Middle frontal gyrus (tissue), 1 donor: ENCODE measurements at regions not wholly inside any gene's neighbourhood (a gene's known extent, or its start where the extent isn't known, plus 50 kb on each side); places are given as distances from the start of the nearest gene placed in this dataset.

Experiments used
- DNase-seq: peaks from one replicate; pipeline ENCODE4 v3.0.0-alpha.2; 2015; ENCODE audit warnings: low spot score; ENCODE audit errors: extremely low spot score

GRCh38 chr11:37100008-37100407 lies 502.0 kb upstream of the RAG2 start:
- no peak for DNase-seq

- DNase-seq = no peak
Measured at GRCh38 chr11:37092487-37092886, 494.5 kb upstream of the RAG2 start.

GRCh38 chr11:37089439-37089838 lies 491.4 kb upstream of the RAG2 start:
- DNase-seq = no peak

DNA sequence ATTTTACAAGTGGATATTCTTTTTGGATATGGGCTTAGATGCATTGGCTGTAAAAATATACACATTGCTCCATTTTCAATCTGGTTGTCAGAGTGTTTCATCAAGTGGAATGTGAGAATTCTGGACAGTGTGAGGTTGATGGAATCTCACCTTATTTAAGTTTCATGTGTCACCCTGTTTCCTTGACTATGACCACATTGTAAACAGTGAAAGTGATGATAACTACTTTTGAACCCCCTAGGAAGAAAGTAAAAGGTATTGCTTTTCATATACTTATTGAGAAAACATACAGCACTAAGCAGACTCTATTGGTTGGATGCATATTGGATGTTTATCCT lies 490.5 kb upstream of the RAG2 start:
- no peak for DNase-seq

DNA sequence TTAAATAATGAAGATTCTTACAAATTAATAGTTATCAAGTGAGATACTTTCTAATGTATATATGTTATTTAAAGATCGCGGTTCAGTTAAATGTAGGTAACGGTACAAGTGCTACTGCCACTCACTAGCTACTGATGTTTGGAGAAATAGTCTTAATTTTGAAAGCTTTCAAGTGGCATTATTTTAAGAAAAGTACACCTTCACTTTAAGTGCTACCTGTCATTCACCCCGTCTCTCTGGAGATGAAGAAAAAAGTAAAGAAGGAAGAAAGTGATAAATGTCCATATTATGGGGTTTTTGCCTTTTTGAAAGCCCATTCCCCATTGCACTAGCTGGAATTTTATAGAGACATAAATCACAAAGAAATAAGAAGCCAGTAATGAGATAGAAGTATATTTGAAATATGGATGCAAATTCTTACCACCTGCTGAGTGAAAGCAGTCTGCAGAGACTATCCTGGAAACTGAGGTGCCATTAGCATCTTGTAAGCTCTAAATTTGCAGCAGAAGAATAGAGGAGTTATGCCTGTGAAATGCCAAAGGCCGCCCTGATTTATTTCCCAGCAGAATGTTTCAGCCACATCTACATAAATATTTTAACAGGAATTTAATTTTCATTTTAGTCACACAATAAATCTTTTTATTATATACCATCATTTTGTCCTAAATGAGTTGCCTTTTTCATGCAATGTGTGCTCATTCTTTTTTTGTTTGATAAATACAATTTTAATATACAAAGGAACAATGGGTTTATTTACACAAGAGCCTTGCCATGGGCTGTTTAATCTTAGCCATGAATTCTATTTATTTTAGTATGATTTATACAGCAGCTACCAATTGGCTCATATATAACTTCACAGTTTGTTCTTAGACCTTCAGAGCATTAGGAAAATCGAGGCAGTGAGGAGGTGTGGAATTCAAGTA lies 489.9 kb upstream of the RAG2 start:
- DNase-seq = no peak

DNA sequence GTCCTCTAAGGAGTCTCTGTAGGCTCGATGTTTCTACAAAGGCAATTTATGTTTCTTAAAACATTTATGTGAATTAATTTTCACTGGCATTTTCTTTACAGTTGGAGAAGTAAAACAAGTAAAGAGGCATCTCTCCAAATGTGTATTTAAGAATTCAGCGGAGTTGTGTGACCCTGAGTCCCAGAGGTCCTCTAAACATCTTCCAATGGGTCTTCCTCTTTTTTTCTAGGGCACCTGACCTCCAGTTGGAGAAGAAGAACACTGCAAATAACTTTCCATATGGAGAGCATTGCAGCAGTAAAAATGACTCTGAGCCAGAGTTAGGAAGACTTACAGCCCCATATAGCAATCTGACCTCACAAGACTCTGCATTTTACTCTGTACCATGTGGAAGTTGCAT lies 480.5 kb upstream of the RAG2 start:
- DNase-seq = no peak

DNA sequence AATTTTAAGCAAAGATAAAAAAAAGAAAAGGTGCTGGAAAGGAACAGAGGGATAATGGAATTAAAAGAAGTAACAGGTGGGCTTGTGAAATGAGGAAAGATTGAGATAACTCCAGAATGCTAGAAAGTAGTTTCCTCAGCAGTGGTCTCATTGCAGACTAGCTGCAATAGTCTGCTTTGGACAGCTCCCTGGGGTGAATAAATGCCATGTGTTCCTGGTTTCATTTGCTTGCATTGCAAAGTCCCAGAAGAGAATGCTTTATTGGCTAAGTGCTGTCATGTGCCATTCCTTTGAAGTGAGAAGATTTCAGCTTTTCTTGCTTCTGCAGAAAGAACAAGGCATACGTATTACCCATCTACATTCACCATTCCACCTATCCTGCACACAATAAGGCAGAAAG lies 478.8 kb upstream of the RAG2 start:
- DNase-seq = no peak

DNA sequence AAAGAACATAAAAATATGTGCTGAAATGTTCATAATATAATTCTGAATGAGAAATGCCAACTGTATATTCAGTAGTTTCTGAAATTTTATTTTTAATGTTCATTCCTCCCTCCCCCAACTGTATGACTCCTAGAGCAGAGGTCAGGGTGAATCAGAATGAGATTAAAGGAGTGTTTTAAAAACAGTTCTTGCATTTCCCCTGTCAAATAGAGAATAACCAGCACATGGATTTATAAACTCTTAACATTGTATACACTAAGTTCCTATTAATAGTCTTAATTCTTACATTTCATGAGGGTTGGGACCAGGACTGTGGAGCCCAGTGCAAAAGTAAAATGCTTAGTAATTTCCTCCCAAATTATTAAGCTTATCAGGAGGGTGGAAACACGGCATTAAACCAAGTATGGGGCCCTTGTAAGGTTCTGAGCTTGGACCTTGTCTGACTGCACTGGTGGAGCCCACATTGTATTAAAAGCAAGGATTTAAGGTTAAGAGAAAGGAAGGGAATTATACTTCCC lies 474.6 kb upstream of the RAG2 start:
- DNase-seq = no peak

DNA sequence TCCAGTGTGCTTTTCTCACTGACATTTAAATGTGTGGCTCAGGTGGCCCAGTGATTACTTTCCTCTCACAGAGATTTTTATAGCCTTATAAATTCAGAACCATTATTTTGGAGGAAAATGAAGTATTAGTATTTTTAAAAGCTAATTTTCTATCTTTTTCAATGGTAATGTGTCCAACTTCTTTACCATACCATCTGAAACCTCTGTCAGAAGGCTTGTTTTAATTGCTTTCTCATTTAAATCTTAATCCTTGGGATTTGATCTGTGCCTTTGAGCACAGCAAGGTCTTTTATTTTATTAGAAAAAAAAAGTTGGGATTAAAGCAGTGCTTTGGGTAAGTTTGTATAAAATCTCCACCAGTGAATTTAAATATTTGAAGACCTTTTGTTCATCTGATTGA lies 452.3 kb upstream of the RAG2 start:
- DNase-seq = no peak

DNA sequence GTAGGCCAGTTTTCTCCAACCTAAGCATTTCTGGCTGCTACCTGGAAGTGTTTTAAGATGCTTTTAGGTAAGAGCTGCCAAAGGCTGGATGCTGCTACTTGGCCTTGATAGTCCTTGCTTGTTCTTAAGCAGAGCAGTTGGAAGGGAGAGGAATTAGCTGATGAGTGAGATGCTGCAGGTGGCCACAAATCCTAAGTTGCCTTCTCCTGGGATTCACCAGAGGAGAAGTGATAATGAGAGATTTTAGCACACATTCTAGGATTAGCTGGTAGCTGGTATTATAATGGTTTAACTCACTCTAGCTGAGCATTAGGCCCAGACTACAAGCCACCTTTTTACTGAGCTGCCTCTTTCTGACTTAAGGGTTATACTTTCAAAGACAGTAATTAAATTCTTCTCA lies 442.9 kb upstream of the RAG2 start:
- DNase-seq = no peak

DNA sequence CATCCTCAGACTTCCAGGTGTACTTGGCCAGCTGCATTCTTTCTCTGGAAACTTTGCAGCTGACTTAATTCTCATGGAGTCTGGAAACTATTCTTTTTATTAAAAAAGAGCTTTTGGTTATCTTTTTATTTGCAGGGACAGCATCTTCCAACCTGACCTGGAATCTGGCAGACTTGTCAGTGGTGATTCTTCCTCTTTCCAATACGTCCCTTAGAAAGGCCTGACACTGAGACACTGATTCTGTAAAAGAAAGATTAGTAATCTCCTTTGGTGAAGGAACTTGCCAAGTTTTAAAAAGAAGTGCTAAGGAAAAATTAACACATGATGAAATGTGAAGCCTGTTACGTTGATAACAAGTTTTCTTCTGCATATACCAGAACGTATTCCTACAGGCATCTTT lies 440.9 kb upstream of the RAG2 start:
- DNase-seq = no peak

GRCh38 chr11:37026741-37027140 lies 428.7 kb upstream of the RAG2 start:
- DNase-seq = no peak

DNA sequence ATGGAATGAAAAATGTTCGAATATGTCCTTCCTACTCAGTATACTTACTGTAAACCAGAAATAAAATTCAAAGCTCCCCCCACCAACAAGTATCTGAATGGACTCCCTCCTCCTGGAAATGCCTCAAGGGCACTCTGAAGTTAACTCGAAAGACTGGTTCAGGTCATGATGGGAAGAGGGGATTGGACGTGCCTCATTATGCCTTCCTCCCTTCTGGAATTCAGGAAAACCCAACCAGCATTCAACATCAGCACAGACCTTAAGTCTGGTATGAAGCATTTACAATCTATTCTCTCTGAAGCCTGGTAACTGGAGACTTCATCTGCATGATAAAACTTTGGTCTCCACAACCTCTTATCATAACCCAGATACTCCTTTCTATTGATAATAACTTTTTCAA lies 428.3 kb upstream of the RAG2 start:
- DNase-seq = no peak

DNA sequence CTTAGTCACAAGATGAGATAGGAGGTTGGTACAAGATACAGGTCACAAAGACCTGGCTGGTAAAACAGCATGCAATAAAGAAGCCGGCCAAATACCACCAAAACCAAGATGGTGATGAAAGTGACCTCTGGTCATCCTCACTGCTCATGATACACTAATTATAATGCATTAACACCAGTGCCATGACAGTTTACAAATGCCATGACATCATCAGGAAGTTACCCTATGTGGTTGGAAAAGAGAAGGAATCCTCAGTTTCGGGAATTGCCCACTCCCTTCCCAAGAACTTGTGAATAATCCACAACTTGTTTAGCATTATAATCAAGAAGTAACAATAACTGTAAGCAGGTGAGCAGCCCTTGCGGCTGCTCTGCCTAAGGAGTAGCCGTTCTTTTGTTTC lies 408.5 kb upstream of the RAG2 start:
- DNase-seq = no peak

DNA sequence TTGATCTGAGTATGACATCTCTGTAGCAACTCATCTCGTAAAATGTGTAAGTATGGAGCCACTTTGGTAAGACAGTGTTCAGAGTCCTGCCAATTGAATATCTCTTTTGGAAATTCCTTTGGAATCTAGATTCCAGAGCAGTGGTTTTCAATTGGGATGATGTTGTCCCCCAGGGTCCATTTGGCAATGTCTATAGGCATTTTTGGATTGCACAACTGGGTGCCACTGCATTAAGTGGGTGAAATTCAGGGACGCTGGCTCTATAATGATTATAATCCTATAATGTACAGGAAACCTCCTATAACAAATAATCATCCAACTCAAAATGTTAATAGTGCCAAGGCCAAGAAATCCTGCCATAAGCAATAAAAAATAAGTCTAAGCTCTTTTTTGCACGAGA lies 404.8 kb upstream of the RAG2 start:
- DNase-seq = no peak

DNA sequence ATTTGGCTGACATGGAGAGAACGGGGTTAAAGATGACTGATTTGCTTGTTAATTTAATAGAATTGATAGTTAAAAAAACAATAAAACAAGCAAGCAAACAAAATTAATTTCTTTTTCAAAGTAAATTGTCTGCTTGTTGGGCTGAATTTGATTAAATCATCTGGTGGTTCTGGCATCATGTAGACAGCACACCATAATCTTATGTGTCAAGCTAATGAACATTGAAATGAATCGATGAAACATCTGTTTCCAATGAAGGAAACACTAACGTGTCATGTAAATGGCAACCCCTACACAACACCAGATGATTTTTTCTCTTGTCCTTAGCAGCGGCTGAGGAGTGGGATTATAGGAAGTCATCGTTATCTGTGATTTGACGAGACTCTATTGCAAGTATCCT lies 399.6 kb upstream of the RAG2 start:
- no peak for DNase-seq

DNA sequence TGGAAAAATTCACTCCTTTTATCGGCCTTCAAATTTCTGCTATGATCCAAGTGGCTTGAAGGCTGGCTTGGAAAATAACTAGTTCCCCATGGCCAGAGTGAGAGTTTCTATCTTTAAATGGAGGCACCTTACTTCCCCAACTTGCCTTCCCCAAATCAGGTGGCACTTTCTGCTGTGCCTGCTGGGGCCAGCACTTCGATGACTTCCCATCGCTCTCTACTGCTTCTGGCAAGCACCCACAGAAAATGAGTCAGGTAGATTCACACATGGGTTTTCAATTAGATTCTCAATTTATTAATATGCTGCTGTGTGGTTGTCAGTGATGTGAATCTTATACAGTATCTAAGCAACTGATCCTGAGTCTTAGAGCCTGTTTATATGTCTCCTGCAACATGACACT lies 398.8 kb upstream of the RAG2 start:
- DNase-seq = no peak

DNA sequence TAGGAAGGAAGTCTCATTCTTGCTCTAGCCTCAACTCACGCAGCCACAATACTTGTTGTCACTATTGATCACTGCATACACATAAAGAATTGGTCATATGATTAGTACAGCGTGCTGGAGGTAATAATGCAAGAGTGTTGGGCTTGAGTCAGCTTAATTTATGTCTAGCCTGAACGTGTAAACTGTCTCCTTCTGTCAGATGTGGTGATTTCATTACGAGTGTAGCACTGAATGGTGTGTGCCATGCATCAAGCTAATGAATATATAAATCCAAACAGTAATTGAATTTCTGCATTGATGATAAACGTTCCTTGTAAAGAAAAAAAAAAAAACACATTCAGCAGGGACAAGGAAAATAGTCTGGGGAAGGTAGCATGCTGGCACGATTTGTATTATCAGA lies 396.2 kb upstream of the RAG2 start:
- no peak for DNase-seq

- no peak for DNase-seq
Measured at GRCh38 chr11:36988556-36988955, 390.5 kb upstream of the RAG2 start.

DNA sequence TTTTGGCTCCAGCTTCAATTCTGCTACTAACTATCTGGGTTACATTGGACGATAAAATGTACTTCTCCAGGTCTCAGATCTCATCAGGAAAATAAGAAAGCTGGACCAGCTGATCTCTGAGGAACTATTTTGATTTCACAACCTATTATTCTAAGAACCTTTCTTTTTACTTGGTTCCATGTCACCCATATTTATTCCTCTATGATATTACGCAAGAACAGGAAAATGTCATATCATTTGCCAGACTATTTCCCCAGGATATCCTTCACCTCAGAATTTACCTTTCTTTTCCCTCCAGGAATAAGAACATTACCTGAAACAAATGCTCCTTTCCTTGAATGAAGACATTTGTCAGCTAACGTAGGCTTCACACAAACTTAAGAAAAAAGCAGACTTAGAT lies 387.5 kb upstream of the RAG2 start:
- DNase-seq = no peak

- DNase-seq = no peak
Measured at GRCh38 chr11:36976741-36977140, 378.7 kb upstream of the RAG2 start.

DNA sequence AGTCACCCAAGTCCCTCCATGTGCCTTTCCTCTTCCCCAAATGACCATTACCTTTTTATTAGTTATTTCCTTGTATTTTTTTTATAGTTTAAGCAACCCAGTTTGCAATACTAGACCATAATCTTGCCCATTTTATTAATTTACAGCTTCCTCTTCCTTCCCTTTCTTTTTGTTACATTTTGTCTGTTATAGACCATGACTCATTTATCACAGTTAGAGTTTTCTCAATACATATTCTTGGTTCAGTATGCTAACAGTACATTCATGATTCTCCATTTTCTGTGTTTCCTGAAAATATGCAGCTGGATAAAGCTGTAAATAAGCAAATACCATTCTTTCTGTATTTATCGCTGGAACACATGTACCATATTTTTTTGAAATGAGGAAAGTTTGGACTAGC lies 376.7 kb upstream of the RAG2 start:
- no peak for DNase-seq

GRCh38 chr11:36953976-36954375 lies 355.9 kb upstream of the RAG2 start:
- no peak for DNase-seq
